ENCODE measurements at regions not wholly inside any gene's neighbourhood (a gene's known extent, or its start where the extent isn't known, plus 50 kb on each side); places are given as distances from the start of the nearest gene placed in this dataset.

DNA sequence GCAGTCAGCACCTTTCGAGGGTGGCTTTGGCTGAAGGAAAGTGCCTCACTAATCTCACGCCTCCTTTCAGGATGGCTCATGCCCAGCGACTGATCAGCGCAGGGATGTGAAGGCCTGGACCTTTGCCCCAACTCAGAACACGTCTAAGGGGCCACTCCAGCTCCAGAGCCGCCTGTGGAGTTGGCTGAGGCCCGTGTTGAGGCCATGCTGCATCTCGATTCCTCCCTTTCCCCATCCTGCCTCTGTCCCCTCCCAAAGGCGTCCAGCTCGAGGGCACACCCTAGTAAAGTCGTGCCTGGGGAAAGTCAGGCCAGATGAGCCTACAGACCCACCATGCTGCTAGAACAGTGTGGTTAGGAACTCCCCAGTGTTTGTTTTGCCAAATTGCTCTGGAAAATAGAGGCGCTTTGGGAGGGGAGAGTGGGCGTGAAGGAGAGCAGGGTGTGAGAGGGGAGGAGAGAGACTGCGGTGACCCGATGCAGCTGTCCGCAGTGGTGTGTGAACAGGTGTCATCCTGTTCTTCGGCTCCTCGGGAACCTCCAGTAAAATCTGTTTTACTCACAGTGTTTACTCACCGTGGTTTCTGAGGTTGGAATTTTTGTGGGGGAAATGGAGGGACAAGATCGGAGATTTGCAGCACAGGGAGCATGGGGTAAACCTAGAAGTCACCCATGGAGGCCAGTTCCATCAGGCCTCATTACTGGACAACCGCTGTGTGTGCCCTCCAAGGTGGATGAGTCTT is 85.0 kb upstream of the PMEPA1 start:
- no peak for DNase-seq

DNA sequence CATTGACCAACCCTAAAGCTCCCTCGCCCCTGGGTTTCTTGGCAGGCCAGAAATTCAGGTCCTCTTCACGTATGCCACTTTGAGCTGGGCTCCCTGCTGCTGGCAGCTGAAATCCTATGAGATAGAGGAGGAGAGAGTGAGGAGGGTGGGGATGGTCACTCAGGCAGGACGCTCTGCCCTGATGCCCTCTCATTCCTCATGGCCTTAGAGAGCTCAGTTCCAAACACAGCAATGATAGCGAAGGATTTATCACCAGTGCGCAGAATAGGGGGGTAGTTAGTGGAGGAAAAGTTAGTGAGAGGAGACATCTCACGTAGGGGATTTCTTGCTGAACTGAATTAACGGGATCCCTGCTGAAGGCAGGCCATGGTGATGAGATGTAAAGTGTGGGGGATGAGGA is 84.2 kb upstream of the PMEPA1 start:
- no peak for DNase-seq

DNA sequence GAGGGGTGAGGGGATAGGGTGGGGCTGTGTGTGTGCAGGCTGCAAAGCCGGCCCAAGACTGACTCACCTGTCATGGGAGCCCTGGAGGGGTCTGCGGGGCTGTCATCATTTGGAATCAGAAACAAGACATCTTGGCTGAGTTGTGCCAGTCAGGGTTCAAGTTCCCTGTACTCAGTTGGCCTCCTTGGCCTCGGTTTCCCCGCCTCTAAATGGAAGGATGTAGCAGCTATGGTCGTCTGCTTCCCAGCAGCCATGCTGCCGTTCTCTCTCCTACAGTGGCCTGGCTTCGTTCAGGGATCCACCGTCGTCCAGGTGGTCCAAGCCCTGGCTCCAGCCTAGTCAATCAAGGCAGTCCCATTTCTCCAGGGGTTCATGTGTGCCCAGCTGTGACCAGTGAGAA is 83.6 kb upstream of the PMEPA1 start:
- no peak for DNase-seq

DNA sequence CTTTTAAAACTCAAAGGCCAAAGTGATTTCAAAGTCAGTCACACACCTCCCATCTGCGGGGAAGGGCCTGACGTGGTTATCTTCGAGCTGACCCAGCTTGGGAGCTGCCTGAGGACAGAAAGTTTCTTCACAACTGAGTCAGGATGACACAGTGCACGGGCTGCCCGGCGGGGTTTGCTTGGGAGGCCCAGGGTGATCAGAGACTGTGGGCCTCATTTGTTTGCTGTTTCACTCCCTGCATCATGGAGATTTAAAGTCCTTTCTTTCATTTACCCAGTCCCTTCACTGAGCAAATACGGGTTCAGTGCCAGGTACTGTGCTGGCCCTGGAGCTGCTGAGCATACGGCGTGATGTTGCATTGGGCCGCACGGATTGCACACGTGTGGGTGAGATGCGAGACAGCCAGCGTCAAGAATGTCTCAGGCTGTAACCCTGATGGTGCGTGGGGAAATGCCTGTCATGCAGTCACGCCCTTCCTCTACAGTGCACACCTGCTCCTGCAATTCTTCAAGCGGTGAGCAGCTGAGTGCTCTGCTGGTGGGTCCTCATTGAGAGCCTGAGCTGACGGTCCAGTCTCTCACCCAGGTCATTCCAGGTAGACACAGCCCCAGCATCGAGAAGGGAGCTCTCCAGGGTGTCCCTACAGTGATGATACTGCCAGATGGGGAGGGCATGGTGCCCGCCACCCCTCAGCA is 82.7 kb upstream of the PMEPA1 start:
- DNase-seq, result no peak

DNA sequence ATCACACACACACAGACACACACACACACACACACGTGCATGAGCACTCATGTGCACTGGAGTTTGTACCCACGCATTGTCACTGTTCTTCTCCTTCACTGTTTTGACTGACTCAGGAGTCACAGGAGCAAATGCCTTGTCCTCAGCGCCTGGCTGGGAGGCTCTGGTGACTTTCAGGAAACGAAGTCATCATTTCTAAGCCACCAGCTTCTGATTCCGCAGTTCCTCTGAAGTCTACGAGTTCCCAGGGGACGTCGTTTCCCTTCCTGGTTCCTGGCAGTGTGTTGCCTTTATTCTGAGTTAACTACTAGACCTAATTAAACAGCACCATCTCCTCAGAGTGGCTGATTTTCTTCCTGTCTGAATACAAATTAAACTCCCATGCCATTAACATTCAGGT is 82.2 kb upstream of the PMEPA1 start:
- no peak for DNase-seq

DNA sequence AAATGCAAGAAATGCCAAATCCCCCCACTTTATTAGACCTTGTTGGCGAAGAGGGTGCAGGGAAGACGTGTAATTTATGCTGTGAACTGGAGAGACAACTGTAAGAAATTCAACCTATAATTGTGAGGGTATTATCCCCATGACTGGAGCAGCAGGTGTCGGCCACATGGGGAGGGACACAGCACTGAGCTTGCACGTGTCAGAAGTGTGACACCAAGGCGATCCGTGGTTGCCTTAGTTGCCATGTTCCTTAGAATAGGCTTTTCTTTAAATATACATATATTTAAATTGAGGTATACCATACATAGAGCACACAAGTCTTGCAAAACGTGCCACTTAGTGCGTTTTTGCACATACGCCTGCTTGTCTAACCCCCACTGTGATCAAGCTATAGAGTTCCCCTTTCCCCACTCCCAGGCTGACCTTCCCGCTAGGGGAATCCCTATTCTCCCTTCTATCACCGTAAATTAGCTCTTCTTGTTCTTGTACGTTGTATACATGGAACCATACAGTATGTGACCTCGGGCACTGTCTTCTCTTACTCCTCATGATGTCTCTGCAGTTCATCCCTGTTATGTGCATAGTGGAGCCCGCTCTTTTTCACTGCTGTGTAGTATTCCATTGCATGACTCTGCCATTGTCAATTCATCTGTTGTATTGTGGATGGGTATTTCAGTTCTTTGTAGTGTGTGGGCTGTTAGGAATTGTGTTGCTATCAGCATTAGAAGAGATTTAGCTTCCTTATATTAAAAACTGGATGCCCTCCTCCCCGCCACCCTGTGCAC is 81.6 kb upstream of the PMEPA1 start:
- DNase-seq, result no peak

DNA sequence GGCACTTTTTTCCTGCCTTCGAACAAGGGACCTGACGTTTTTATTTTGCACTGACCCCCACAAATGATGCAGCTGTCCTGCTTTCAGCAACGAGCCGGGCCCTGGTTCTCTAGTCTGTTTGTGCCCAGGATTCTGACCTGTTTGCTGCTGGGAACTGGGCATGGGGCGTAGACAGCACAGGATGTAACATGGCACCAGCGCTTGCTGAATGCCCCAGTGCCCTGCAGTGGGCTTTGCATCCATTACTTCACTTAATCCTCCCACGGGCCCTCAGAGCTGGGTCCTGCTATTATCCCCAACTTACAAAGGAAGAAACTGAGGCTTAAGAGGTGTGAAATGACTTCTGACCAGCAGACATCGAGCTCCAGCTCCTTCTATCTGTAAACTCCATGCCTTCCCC is 80.4 kb upstream of the PMEPA1 start:
- DNase-seq, result no peak

DNA sequence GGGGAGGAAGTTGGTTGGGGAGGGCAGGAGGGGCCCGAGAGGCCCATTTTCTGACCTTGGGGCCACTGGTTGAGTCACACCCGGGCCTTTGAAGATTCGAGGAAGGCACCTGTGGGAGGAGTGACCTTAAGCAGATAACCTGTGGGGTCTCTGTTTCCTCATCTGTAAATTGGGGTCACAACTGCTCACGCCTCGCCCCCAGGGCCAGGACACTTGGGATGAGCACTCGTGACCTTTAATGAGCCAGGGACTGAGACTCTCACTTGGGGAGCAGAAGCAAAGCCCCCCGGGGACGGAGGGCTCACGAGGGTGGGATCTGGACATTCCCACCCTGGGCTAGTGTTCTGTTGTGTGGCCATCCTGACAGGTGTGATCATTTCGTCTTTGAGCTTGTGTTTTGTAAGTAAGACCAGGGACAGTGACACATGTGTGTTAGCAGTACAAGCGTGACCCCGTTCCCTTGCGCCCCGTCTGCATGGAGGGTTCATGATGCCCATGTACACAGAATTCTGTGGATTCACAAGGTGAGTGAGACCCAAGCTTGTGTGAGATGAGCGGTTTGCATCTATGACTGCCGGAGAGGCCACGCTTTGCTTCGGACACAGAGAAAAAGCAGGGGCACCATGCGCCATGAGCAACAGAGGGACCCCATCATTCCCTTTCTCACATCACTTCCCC is 79.3 kb upstream of the PMEPA1 start:
- no peak for DNase-seq

DNA sequence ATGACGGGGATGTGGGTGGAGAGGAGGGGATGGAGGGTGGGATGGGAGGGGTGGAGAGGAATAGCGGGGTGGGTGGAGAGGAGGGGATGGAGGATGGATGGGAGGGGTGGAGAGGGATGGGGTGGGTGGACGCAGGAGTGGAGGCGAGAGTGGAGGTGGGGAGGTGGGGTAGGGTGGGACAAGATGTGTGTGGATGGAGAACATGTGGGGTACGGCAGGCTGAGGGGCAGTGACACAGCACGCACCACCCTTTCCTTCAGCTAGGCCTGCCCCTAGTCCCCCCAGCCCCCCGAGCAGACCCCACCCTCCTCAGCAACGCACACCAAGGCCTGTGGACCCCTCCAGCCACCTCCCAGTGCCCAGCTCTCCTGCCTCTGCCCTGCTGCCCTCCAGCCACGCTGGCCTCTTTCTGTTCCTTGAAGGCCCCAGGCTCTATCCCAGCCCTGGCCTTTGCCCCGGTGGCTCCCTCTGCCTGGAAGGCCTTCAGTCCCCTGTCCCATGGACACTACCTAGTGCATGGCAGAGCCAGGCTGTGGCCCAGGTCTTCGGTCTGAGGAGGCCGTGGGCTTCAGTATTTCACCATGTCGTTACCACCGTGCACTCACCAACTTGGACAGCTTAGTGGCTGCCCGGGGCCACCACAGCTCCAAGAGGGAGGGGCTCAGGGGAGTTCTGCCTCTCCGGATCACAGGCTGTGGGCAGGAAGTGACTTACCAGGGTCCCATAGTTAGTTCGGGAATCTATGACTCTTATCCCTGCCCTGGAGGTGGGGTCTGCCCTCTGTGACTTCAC is 78.4 kb upstream of the PMEPA1 start:
- DNase-seq, result no peak

DNA sequence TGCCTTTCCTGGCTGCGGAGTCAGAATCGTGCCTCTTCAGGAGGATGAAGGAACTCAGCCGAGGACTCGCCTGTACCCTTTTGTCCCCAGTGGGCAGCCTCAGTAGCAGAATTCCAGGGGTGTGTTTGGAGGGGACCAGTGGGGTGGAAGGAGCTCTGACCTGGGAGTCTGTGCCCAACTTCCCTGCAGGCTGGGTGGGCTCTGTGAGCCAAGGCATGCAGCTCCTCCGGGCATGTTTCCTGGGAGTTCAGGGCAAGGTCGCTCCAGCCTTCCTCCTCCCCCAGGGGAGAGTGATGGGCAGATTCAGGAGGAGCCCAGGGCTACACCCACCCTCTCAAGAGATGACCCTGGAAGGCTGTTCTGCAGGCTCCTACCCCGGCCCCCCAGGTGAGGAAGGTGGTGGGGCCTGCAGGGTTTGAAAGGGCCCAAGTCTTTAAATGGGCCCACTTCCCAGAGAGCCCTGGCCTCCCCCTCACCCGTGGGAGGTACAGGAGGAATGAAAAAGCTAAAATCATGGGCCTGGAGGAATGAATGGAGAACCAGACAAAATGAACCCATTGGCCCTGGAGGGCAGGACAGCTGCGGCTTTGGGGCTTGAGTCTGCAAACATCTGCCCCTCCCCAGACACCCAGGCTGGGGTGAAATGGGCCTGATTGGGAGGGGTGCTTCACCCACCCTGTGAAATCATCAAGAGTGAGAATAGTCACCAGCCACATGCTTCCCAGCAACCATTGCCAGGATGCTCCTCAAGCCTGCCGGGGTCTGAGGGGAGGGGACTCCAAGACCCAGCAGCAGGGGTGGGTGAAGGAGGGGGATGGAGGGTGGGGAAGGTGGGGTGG is 77.6 kb upstream of the PMEPA1 start:
- DNase-seq, result no peak

DNA sequence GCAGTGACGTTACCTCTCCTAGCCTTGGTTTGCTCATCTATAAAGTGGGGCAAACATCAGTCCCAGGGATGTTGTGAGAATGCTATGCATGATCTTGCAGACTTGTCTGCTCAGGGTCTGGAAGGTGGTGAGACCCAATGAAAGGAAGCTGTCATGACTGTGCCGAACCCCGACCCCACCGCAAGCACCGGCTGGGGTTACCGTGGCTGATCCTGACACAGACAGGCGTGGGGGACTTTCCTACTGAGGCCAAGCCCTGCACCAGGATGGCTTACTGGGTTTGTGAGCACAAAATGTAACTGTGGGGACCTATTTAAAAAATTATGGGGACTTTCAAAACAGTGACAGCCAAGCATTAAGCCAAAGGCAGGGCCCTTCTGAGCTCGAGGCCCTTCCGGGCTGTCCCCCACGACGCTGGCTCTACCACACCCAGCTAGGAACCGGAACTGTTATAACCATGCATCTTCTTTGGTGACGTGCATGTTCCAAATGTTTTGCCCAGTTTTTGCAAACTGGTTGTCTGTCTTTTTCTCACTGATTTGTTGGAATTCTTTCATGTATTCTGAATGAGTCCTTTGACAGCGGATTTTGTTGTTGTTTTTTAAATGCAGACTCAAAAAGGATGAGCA is 76.6 kb upstream of the PMEPA1 start:
- DNase-seq, result no peak

DNA sequence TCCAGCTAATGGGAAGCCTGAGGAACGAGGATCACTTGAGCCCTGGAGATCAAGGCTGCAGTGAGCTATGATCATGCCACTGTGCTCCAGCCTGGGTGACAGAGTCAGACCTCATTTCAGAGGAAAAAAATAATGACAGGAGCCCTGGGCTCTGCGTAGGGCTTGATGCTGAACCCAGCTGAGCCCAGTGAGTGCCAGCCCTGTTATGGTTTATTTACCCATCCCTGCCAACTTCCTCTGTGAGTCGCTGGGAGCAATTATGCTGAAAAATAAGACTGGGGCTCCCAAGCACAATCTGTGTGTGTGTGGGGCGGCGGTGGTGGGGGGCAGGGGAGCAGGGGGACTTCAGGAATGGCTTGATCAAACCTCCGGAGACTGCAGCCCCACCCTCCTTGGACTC is 75.9 kb upstream of the PMEPA1 start:
- DNase-seq, result no peak

DNA sequence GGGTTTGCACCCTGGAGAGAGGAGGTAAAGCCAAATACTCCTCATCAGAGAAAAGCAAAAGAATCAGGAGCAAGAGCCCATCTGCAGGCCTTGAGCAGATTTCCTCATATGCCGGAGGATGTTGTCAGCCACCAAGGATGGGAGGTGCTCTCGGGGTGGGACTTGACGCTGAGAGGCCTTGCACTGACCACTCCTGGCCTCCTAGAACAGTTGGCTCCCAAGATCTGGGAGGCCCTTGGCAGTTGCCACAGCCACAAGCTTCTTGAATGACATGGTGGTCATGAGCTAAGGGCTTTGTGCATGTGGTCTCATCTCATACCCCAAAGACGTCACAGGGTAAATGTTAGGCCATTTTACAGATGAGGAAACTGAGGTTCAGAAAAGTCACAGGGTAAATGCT is 75.2 kb upstream of the PMEPA1 start:
- no peak for DNase-seq

DNA sequence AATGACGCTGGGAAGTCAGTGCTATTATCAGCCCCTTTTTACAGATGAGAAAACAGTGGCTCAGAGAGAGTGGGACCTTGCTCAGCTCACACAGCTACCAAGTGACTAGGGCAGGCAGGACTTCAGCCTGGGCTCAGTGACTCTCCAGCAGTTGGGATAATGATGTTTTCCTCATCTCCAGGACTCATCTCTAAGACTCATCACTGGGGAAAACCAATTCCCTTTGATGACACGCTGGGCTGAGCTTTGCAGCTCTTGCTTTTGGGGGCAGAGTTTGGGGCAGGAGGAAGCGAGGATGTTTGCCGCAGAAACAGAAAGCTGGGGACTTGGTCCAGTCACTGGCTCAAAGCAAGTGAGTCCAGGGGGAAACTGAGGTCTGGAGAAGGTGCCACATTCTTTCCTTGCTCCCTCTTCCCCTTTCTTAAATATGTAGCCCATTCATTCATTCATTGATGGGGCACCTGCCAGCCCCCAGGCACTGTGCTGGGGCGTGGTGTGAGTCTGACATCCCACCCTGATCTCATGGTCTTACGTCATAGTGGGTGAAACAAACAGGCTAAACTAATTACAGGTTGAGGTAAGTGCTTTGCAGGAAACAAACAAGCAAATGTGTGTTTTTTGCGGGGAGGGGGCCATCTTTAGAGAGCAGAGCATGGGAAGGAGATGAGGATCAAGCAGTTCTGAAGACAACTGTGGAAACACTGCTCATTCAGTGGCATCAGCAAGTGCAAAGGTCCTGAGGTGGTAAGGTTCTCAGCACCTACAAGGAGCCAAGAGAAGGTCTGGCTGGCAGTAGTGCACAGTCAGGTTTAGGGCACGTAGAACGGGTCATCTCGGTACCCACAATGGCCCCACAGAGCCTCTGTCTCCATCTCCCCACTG is 74.4 kb upstream of the PMEPA1 start:
- no peak for DNase-seq

DNA sequence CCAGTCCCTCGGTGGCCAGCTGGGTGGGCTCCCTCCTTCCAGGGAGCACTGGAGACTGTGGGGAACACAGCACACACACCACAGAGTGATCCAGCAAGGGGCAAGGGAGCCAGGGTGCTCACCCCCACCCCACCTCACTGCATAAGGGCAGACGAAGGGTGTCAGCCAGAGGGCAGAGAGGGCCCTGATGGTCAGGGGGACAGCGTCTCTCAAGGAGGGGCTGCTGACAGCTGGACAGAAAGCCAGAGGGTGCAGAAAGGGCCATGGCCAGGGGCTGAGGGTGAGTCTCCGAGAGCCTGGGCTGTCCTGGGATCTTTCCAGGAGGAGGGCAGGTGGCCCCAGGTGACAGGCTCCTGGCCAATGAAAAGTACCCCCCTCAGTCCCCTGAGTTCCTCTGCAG is 73.4 kb upstream of the PMEPA1 start:
- DNase-seq, result no peak

DNA sequence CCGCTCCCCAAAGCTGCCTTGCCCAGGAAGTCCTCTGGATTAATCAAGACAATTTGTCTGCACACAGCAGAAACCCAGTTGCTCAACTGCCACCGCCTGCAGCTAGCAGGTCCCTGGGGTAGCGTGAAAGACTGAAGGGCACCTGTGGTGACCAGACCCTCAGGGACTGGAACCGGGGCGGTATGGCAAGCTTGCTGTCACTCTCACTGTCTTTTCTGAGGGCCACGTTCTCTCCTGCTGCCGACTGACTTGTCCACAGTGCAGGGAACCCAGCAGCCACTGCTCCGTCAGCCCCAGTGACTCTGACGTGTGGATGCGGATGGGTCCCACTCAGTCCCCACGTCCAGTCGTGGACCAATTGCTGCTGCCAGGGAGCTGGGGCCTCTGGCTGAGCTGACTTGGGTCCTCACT is 72.8 kb upstream of the PMEPA1 start:
- no peak for DNase-seq

DNA sequence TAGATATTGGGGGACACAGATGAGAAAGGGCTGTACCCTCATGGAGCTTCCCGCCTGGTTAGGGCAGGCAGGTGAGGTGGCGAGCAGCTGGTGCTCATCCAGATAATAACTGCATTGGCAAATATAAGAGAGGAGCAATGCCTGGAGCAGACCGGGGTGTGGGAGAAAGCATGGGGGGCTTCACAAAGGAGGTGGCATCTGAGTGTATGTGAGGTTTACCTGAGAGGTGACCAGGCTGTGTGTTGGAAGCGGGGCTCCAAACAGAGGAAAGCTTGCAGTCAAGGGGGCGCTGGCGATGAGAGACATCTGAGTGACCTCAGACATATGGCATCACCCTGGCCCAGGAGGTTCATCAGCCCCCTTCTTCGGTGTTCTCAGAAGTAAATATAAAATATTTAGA is 72.1 kb upstream of the PMEPA1 start:
- no peak for DNase-seq

DNA sequence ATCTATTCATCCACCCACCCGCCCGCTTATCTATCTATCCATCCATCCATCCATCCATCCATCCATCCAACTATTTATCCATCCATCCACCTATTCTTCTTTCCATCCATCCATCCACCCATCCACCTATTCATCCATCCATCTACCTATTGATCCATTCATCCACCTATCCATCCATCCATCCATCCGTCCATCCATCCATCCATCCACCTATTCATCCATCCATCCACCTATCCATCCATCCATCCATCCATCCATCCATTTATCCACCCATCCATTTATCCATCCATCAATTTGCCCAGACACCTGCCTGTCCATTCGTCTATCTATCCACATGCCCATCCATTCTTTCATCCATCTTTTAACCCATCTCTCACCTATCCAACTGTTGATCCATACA is 71.1 kb upstream of the PMEPA1 start:
- no peak for DNase-seq

DNA sequence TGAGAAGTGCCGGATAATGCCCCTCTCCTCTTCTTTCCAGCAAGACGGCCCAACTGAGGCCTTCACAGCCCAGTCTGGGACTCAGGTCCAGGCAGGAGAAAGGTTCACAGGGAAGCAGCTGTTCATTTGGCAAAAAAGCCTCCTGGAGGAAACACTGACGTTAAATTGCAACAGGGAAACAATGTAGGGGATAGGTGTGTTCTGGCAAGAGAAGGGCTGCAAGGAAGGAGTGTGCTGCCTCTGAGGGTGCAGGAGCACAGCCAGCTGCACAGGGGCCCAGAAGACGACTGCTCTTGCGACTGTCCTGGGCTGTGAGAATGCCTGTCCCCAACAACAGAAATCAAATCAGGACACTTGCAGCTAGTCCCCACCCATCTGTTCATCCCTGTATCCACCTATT is 70.6 kb upstream of the PMEPA1 start:
- no peak for DNase-seq

DNA sequence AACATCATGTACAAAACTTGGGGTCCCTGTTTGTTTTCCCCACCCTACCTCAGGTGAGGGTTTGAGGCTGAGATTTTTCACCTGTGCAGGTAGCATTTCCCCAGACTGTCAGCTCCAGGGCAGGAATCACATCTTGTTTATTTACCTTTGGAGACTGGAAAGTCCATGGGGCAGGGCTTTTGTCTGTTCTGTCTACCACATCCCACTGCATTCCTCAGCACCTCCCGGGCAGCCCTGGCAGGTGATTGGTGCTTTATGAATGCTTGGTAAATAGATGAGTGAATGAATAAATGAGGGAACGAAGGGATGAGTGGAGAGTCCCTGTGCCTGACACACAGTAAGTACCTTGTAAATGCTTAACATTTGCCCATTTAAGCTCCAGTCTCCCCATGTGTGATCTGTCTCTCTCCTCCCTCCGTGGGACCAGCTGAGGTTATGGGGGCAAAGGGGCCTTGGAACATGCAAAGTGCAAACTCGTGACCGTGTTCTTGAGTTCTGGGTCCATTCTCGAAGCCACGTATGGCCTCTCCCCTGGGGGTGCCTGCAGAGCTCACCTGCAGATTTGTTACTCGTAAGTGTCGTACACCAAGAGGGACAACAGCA is 69.7 kb upstream of the PMEPA1 start:
- DNase-seq, result no peak

Measured in activated CD4-positive, alpha-beta T cell treated with anti-CD3 and anti-CD28 coated beads, Interleukin-2, amount 50 U/mL, for 16 hours (primary cell).